ENCODE measurements at regions not wholly inside any gene's neighbourhood (a gene's known extent, or its start where the extent isn't known, plus 50 kb on each side); places are given as distances from the start of the nearest gene placed in this dataset.

DNA sequence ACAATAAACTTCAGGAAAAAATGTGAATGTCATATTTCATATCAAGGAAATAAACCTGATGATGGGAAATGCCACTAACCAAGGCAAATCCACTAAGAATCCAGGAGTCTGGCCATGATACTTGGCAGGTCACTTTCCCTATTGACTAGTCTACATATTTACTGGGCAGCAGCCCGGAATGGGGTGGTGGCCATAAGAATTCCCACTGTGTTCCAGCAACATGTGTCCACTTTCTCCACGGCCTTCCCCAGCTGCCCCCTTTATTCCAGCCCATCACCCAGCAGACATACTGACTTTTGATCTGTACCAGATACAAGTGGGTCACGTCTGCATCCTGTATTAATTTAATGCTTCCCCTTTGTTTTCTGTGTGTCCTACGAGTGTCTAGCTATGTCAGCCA is 234.5 kb upstream of the PRDM1 start:
- DNase-seq (ENCODE audit: low read depth in 1 of 2, low spot score in 1 of 2) = no peak

DNA sequence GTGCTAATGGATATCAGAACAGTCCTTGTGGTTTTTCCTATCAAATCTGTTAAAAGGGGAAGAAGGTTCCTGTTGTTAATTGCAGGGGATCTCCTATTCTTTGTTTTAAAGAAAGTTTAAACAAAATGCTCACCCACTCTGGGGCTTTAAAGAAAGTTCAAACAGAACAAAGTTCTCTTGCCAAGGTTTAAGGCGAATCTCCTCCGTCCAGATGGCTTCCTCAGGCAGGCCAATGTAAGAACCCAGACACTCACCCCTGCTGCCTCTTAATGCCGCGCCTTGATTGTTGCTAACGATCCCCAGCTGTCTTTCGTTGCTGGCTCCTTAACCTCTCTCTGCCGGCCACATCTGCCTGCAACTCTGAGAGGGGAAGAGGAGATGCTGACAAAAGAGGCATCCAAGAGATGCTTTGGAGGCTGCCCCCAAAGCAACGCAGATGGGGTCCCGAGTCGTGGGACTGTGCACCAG is 235.0 kb upstream of the PRDM1 start:
- DNase-seq (ENCODE audit: low read depth in 1 of 2, low spot score in 1 of 2) = no peak

DNA sequence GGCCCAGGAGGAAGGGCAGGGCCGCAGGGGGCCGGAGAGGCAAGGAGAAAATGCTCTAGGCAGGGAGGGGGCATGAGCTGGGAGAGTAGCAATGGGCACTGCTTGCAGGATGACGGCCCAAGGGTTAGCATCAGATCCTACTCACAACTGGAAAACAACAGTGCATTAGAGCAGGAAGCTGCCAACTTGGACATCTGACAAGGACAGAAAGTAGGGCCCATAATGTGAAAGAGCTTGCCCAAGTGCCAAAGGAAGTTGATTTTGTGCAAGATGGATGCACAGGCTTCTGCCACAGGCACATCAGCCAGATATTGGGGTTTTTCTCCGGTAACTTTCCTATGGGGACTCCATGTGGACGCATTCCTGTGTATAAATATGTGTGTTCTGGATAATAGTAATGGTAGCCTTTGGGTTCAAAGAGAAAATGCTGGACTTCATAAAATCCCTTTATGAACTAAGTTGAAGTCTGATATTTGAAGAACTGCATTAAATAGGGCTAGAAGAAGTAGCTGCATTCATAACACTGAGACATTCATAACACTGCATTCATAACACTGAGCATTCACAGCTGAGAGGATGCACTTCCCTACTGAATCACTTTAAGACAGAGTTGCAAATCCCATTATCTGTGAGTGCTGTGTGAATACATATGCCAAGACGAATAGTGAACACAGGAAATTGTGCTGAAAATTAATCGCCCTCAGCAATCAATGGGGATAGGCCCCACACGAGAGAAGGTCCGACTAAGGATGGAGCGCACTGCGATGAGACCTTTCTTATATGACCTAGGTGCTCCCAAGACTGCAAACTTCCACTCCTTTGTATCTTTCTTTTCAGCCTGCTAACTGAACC is 235.6 kb upstream of the PRDM1 start:
- no peak for DNase-seq (ENCODE audit: low read depth in 1 of 2, low spot score in 1 of 2)

DNA sequence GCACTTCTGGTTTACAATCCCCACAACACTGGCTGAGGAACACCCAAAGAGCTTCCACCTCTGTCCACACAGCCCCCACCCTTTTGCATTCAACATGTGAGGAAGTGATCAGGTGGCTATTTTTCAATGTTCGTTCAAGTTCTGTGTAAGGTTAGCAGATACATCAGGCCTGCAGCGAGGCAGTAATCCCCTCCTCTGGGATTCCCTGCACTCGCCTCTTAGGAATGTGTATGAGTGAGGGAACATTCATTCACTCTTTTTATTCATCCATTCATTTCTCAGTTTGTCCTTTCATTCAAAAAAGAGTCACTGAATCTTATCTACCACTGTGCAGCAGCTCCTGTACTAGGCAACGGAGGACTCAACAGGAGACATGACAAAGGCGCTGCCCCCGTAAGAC is 236.4 kb upstream of the PRDM1 start:
- no peak for DNase-seq (ENCODE audit: low read depth in 1 of 2, low spot score in 1 of 2)

DNA sequence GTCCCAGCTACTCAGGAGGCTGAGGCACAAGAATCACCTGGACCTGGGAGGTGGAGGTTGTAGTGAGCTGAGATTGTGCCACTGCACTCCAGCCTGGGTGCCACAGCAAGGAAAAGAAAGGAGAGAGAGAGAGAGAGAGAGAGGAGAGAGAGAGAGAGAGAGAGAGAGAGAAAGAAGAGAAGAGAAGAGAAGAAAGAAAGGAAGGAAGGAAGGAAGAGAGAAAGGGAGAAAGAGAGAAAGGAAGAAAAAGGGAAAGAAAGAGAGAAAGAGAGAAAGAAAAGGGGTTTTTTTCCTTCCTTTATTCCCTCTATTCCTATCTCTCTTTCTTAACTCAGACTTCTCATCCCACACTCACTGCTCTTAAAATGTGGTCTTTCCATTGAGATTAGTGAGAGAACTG is 238.7 kb upstream of the PRDM1 start:
- no peak for DNase-seq (ENCODE audit: low read depth in 1 of 2, low spot score in 1 of 2)

DNA sequence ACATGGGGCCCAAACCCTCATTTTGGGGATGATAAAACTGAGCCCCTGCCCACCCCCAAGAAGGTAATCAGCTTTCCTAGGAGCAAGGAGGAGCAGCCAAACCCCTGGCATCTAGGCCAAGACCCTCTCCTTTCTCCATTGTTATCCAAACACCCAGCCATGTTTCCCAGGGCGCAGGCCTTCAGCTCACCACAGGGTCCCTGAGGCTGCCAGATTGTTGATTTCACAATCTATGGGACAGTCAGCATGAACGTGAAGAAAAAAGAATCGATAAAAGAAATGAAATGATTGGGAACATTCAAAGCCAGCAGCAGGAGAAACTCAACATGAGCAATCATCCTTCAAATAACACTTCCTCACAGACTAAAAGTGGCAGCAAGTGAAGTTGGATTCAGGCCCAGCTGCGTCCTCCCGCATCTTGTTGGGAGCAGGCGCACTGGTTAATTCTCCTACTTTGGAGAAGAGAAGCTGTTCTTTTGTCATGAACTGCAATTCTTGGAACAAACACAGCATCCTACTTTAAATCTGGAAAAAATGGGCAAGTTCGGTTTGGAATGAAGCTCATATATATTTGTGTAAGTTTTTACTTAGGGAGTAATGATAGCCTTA is 241.8 kb upstream of the PRDM1 start:
- DNase-seq (ENCODE audit: low read depth in 1 of 2, low spot score in 1 of 2) = no peak

DNA sequence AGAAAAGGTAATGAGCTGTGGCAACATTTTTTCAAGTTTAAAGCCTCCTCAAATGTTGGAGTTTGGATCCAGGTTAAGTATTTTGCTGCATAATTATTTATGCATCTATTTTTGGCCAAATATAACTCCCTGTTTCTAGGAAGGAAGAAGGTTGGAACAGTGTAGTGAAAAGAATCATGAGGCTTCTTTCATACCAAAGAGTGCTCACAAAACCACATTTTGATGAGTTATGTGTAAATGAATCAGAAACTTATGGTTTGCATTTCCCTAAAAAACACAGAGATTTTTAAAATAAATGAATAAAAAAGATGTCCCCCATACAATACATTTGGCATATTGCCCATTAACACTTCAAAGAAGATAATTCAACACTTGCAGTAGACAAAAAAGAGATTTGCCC is 246.9 kb upstream of the PRDM1 start:
- DNase-seq (ENCODE audit: low read depth in 1 of 2, low spot score in 1 of 2) = no peak

DNA sequence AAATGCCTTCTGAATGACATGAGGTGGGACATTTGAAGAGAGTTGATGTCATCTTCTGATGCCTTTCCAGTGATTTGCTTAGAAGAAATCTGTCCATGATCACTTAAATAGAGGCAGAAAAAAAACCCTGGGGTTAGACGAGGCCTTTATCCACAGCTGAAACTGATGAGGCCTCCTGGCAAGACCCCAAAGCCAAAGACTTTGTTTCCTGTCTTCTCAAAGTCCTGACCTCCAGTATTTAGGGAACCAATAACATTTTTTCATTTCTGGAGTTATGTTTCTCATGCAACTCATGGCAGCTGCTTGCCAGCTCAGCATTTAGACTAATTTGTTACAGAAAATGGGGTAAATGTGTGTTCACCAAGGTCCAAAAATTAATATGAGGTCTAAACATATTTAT is 248.0 kb upstream of the PRDM1 start:
- DNase-seq (ENCODE audit: low read depth in 1 of 2, low spot score in 1 of 2) = no peak

DNA sequence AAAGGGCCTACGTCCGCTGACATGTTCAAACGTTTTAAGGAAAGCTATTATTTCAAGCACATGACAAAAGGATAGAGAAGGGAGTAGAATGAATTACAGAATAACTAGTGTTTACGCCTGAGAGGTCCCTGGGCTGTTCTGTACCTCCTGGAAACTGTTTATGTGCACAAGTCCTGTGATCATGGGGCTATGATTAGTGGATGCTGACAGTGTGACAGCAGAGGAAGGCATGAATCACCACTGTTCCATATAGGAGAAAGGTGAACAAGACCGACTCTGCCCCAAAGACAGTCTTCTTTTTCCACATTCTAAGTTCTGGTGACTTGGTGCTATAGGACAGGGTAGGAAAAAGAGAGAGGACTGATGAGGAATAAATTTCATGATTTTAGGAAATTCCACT is 249.2 kb upstream of the PRDM1 start:
- DNase-seq (ENCODE audit: low read depth in 1 of 2, low spot score in 1 of 2) = no peak

DNA sequence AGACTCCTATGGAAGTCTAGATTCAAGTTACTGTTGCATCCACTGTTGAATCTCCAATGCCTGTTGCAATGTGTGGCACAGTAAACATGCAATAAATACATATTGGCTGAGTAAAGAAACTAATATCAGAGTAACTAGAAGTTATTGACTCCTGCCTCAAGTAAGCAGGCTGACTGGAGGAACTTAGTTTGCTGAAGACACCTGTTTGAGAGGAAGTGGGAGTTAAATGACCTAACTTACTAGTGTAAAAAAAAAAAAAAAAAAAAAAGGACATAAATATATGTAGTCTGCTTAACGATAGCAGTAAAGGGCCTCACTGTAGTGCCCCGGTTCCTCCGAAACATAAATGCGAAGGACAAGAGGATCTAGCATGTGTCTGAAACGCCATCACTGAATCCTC is 249.8 kb upstream of the PRDM1 start:
- DNase-seq (ENCODE audit: low read depth in 1 of 2, low spot score in 1 of 2) = no peak

DNA sequence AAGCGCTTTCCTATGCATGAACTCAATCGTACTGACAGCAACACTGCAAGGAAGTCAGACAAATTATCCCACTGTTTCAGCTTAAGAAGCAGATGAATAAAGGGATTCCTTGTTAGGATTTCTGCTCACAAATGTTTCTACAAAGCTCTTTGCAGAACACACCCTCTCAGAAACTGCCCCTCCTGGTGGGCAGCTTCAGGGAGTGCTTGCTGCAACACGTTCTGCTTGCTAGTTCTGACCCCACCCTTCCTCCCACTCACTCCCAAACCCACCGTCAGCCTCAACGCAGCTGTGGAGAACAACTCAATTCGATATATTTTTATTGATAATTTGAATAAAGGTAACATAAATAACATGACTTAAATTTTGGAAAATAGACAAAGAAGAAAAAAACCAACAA is 250.8 kb upstream of the PRDM1 start:
- no peak for DNase-seq (ENCODE audit: low read depth in 1 of 2, low spot score in 1 of 2)

DNA sequence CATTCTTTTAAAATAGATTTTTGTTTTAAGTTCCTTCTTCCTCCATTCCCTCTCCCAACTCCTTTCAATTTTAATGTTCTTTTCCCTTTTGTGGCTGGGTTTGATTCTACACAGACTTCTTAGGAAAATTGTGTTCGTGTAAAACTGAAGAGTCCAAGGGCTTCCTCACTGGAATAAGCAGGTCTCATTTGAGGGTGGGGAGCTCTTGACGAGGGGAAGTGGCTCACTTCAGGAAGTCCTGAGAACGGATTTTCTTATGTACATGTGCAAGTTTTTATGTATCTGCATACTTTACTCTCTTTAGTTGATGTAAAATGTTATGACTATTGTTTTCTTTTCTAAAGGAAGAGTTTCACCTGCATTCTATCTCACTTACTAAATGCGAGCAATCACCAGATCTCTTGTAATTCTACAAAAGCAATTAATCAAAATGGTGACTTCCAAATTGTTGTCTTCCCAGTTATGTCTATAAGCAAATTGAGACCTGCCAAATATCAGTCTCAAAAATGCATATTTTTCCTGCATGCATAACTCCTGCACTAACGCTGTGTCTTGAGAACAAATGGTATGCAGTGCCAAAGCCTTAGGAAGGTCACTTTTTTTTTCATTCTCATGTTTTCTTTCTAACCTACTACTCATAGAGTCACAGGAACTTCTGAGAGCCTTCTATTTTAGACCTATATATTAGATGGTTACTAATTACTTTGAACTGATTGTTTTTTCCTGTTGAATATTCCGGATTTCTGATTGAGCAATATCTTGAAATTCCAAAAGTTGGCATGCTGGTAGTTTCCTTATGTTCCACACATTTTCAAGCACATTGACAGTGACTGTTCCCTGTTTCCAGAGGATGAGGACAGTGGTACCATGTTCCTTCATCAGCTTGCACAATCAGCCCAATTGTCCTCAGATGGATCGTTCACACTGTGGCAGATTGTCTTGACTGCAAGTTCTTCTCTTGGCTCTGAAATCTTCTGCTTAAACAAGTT is 251.9 kb upstream of the PRDM1 start:
- DNase-seq (ENCODE audit: low read depth in 1 of 2, low spot score in 1 of 2) = no peak

DNA sequence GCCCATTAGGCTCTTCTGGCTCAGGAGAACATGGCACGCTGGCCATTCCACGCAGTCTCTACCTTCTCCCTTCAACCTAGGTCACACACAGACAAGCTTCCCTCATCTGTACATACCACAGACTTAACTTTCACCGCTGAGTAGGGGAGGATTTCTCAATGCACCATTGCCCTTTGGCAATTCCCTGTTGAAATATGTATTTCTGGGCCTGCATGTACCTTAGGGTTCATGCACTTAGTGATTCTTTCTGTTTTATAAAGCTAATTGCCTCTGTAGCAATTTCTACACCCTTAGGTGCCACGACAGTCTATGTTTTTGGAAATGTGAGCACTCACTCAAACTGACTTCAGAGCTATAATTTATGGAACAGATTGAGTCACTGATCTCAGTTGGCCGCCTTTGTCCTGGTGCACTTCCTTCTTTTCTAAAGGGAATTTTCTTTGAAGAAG is 253.8 kb upstream of the PRDM1 start:
- no peak for DNase-seq (ENCODE audit: low read depth in 1 of 2, low spot score in 1 of 2)

DNA sequence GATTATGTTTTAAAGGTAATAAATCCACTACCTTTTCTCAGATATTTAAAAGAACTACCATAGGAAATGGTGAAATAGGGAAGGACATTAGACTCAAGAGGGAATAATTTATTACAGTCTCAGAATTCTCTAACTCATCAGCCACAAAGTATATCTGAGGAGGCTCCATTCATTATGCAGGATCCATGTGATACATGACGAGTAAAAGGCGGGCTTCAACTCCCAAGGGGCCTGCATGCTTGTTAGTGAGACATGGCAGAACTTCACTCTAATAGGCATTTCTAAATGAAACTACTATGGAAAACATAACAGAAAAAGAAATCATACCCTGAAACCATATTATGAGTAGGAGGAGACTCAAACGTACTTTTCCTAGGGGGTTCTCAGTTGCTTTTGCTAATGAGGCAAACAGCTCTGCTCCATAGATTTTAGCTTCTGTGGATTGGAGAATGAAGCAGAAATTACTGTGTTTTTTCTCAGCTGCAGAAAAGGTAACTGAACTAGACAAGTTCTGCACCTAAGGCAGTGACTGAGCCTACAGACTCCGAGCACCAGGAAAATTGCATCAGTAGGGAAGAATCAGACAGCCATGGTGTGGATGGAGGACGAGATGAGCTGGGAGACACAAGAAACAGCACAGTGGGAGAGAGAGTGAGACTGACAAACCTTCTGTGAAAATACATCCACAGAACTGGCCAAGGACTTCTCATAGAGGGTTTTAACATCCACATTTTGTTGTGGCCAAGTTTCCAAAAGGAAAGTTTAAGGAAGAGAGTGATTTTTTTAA is 254.6 kb upstream of the PRDM1 start:
- no peak for DNase-seq (ENCODE audit: low read depth in 1 of 2, low spot score in 1 of 2)

DNA sequence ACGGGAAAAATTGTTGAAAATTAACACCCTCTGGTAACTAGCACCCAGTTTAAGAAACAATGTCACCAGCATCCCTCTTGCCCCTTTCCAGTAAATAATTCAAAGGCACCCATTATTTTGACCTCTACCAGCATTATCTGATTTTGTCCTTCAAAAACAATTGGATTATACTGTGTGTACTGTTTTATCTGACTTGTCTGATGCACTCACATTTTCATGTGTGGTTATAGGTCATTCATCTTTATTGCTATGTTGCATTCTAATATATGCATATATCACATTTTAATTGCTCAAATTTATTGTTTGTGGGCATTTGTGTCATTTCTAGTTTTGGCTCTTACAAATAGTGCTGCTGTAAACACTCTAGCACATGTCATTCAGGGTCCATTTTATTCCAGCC is 260.9 kb upstream of the PRDM1 start:
- DNase-seq (ENCODE audit: low read depth in 1 of 2, low spot score in 1 of 2) = no peak

DNA sequence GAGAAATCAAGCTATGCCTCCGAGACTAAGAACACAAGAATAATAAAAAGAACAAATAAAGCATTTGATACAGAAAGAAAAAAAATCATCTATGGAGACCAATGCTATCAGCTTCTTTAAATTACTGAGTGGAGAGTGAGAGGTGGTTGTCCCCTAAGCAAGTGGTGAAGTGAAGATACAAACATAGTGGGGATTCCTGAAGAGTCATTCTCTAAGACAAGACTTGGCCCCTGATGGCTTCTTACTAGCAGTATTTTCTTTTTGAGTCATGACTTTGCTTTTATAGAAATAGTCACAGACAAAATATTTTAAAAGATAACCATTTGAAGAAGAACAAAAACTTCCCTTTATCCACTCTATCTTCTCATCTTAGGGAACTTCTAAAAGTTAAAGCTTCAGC is 261.4 kb upstream of the PRDM1 start:
- no peak for DNase-seq (ENCODE audit: low read depth in 1 of 2, low spot score in 1 of 2)

DNA sequence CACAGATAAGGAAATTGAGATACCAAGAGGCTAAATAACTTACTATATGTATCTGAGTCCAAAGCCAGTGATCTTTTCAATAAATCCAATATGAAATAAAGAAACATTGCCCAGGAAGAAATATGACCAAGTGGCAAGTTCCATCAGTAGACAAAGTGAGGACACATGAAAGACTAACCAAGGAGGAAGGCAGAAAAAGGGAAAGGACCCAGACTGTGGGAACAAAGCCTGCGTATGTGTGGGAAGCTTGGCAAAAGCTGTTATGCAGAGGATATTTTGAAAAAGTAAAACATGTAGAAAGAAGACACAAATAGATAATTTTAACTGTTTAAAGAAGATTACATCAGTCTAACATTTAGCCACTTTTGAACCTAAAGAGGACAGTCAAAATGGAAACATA is 264.4 kb upstream of the PRDM1 start:
- no peak for DNase-seq (ENCODE audit: low read depth in 1 of 2, low spot score in 1 of 2)

DNA sequence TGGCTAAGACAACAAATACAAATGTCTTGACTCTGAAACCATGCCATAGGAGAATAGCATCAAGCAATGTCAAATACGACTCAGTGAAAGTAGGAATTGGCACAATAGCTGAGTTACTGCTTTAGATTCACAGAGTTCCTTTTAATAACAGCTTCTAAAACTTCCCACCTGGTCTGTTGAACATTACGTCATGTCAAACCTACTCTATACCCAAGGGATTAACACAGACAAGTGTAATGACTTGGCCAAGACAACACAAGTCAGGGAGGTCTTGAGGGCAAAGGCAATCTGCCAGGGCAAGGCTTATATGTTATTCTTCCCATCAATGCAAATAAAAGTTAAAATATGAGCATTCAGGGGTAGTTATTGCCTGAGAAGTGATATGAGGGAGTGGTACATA is 265.1 kb upstream of the PRDM1 start:
- DNase-seq (ENCODE audit: low read depth in 1 of 2, low spot score in 1 of 2) = no peak

DNA sequence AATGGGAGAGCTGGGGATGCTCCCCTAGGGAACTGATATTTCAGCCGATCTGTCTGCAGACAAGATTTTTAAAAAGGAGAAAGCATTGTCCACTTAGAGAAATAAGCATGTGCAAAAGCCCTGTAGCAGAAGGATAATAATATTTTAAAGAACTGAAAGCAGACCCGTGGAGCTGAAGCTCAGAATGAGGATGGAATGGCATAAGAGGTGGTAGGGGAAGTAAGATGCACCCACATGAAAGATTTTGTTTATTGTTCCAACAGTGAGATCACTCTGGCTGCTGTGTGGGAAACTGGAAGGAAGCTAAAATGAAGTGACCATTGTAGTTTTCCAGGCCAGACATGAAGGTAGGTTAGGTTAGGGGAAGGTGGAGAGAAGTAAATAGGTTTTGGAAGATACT is 266.4 kb upstream of the PRDM1 start:
- no peak for DNase-seq (ENCODE audit: low read depth in 1 of 2, low spot score in 1 of 2)

DNA sequence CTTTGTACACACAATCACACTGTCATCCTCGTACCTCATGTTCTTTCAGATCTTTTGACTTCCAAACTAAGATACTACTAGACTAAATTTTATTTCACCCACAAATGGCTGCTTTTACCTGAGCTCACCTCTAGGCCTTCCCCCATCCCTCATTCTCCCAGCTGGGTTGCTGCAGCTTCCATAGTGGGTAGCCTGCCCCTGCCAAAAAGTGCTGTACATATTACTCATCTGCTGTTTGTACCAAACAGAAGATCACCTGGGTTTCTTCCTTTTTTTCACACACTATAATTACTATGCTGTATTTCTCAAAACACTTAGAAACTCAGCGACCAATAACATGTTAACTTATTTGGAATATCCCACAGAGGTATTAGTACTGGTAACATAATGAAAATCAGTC is 267.6 kb upstream of the PRDM1 start:
- DNase-seq (ENCODE audit: low read depth in 1 of 2, low spot score in 1 of 2) = no peak

DNA sequence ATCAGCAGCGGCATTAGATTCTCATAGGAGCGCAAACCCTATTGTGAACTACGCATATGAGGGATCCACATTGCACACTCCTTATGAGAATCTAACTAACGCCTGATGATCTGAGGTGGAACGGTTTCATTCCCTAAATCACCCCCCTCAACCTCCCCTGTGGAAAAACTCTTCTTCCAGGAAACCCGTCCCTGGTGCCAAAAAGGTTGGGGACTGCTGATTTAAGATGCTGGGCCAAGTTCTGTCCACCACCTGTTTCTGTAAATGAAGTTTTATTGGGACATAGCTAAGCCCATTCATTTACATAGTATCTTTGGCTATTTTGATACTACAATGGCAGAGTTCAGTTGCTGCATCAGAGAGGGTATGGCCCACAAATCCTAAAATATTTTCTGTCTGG is 268.2 kb upstream of the PRDM1 start:
- no peak for DNase-seq (ENCODE audit: low read depth in 1 of 2, low spot score in 1 of 2)

Measured in activated T-helper 1 cell treated with anti-CD3 and anti-CD28 coated beads, Interleukin-2, amount 50 U/mL, for 16 hours (primary cell).